GM12865 (cell line): ENCODE measurements at regions not wholly inside any gene's neighbourhood (a gene's known extent, or its start where the extent isn't known, plus 50 kb on each side); places are given as distances from the start of the nearest gene placed in this dataset.

Experiments used
- DNase-seq: peaks from one replicate; pipeline ENCODE4 v3.0.0; 2010; ENCODE audit warnings: low read depth
- H3K4me3 ChIP-seq: 2 replicates; pipeline ENCODE4 v1.5.1; 2011; ENCODE audit warnings: mild to moderate bottlenecking, low read depth, low read length, control low read depth
- TF ChIP-seq, protein P1 (sequence below): IDR thresholded peaks from 2 replicates; pipeline ENCODE4 v1.5.1; 2011; ENCODE audit warnings: low read length, control low read depth, low read depth, inconsistent platforms; ENCODE audit not compliant: insufficient read depth; ENCODE audit errors: missing control alignments

GRCh38 chr2:18412980-18413675, 147.3 kb downstream of the RDH14 start:
- no peak for DNase-seq
- no peak overlapping the region for H3K4me3 ChIP-seq
- TF ChIP-seq, protein P1, sequence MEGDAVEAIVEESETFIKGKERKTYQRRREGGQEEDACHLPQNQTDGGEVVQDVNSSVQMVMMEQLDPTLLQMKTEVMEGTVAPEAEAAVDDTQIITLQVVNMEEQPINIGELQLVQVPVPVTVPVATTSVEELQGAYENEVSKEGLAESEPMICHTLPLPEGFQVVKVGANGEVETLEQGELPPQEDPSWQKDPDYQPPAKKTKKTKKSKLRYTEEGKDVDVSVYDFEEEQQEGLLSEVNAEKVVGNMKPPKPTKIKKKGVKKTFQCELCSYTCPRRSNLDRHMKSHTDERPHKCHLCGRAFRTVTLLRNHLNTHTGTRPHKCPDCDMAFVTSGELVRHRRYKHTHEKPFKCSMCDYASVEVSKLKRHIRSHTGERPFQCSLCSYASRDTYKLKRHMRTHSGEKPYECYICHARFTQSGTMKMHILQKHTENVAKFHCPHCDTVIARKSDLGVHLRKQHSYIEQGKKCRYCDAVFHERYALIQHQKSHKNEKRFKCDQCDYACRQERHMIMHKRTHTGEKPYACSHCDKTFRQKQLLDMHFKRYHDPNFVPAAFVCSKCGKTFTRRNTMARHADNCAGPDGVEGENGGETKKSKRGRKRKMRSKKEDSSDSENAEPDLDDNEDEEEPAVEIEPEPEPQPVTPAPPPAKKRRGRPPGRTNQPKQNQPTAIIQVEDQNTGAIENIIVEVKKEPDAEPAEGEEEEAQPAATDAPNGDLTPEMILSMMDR: no peak

DNA sequence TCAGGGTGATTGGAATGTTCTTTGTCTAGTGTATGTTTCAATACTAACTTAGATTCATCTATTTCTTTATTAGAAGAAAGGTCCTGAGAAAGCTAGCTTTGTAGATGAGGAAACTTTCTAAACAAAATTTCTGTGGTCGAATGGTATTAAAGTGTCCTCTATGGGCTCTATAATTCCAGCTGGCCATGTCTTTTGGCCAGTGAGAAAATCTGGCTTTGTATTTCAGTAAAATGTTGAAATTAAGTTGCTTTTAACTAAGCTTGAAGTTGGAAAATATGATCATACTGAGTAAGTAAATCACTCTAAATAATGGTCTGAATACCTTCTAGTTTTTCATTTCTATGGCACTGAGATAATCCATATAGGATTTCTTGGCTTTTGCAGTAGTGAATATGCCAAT, 148.8 kb downstream of the RDH14 start:
- H3K4me3 ChIP-seq: no peak overlapping the region
- TF ChIP-seq, protein P1: no peak
- DNase-seq: no peak

- no peak overlapping the region for H3K4me3 ChIP-seq
- TF ChIP-seq, protein P1: no peak
- DNase-seq: no peak
These were observed 149.9 kb downstream of the RDH14 start for GRCh38 chr2:18410543-18410942.

DNA sequence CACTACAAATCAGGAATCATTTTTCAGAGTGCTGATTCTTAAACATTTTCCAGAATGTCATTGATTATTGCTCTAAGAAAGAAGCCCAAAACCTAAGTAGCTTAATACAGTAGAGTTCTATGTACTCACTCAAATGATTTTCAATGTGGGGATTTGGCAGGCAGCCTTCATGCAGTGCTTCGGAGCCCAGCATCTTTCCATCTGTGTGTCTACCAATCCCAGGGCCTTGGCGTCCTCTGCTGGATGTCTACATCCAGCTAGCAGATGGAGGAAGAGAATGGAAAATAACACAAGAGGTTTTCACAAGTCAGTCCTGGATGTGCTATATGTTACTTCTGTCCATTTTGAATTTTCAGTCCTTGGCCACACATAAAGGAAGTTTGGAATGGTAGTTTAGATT, 151.8 kb downstream of the RDH14 start:
- DNase-seq: no peak
- H3K4me3 ChIP-seq: no peak overlapping the region
- TF ChIP-seq, protein P1: no peak

- DNase-seq: no peak
- H3K4me3 ChIP-seq: no peak overlapping the region
- TF ChIP-seq, protein P1: no peak
These were observed 154.2 kb downstream of the RDH14 start for GRCh38 chr2:18406219-18406618.

GRCh38 chr2:18404708-18405107, 155.7 kb downstream of the RDH14 start:
- no peak overlapping the region for H3K4me3 ChIP-seq
- DNase-seq: peak; percentile 19
- TF ChIP-seq, protein P1: peak; percentile 54
